ENCODE measurements at regions not wholly inside any gene's neighbourhood (a gene's known extent, or its start where the extent isn't known, plus 50 kb on each side); places are given as distances from the start of the nearest gene placed in this dataset.

GRCh38 chr4:154030746-154031145, 241.9 kb upstream of the SFRP2 start (continued):
- TF ChIP-seq CTCF (conservative IDR thresholded peaks at IDR 0.05; ENCODE audit: low read depth in 2 of 2) (no peak), REST (IDR thresholded peaks at IDR 0.05; ENCODE audit: unreplicated experiment) (no peak), ETS1 (IDR thresholded peaks at IDR 0.05) (no peak), ZNF114 (CRISPR knock-in tag; IDR thresholded peaks at IDR 0.05) (no peak), POLR2AphosphoS5 (IDR thresholded peaks at IDR 0.05; ENCODE audit: low read depth) (no peak), CREB1 (CRISPR knock-in tag; IDR thresholded peaks at IDR 0.05; ENCODE audit: low read depth) (no peak), EZH2phosphoT487 (IDR thresholded peaks at IDR 0.05; ENCODE audit: unreplicated experiment) (no peak)

- Mint-ChIP-seq H3K27ac (peak overlapping the region; percentile 68), H3K9me3 (peaks cover 12% of the 10 kb centered on the region; the same call in 2 of the 3 replicates), H3K4me3 (no peak overlapping the region), H3K27me3 (ENCODE audit: insufficient read depth, low read depth, poor library complexity) (peaks cover 1% of the 10 kb centered on the region), H3K36me3 (ENCODE audit: low read depth) (peaks cover 10% of the 10 kb centered on the region; the same call in 2 of the 3 replicates), H3K4me1 (peaks cover 25% of the 10 kb centered on the region)
- Histone ChIP-seq H3K27me3 (ENCODE audit: insufficient read depth) (no peaks in the 10 kb centered on the region), H3K4me2 (peak overlapping the region; percentile 71), H3F3A (replicated peaks; ENCODE audit: low read depth) (no peaks in the 10 kb centered on the region), H3K79me2 (replicated peaks; ENCODE audit: insufficient read depth) (no peaks in the 10 kb centered on the region), H3K4me1 (ENCODE audit: insufficient read depth) (peaks cover 29% of the 10 kb centered on the region), H3K36me3 (ENCODE audit: insufficient read depth) (no peaks in the 10 kb centered on the region), H4K20me1 (replicated peaks; ENCODE audit: insufficient read depth) (no peaks in the 10 kb centered on the region), H3K4me3 (no peak overlapping the region), H3K9me2 (ENCODE audit: insufficient read depth) (no peaks in the 10 kb centered on the region), H2AFZ (no peak overlapping the region), H3K27ac (ENCODE audit: low read depth) (peak overlapping the region; percentile 56; the same call in 1 of the 2 replicates)
- DNase-seq (ENCODE audit: low spot score) (no peak), ATAC-seq (peak; percentile 45; the same call in 2 of the 3 replicates)
- TF ChIP-seq ZNF462 (CRISPR knock-in tag; IDR thresholded peaks at IDR 0.05) (no peak), CTCF (conservative IDR thresholded peaks at IDR 0.05; ENCODE audit: low read depth in 2 of 2) (no peak), ZNF331 (CRISPR knock-in tag; IDR thresholded peaks at IDR 0.05; ENCODE audit: low read depth) (no peak), NANOG (IDR thresholded peaks at IDR 0.05; ENCODE audit: borderline replicate concordance) (peak; percentile 58)
These were observed 241.3 kb upstream of the SFRP2 start for GRCh38 chr4:154030152-154030551.
